HEK293 (cell line): ENCODE measurements at regions not wholly inside any gene's neighbourhood (a gene's known extent, or its start where the extent isn't known, plus 50 kb on each side); places are given as distances from the start of the nearest gene placed in this dataset.

Experiments used
- CTCF ChIA-PET: fragments of 350-600 bp; formaldehyde crosslinking; extraction: SDS; loops from one replicate; lab custom pipeline; 2021; ENCODE audit warnings: antibody characterized with exemption; lab: Yijun Ruan, JAX
- POLR2A ChIA-PET: fragments of 300-600 bp; formaldehyde crosslinking; extraction: SDS; loops from one replicate; lab custom pipeline; 2020; ENCODE audit warnings: antibody characterized with exemption, inconsistent platforms; lab: Yijun Ruan, JAX
- H3K27ac ChIP-seq: fragments of 200-500 bp; sonication (Bioruptor generic); 2 replicates; pipeline ENCODE4 v1.5.1; 2014; ENCODE audit warnings: low read depth, low read length, control low read depth, inconsistent platforms; ENCODE audit errors: extremely low read depth
- H3K36me3 ChIP-seq, 2 experiments: fragments of 200-500 bp in 1 of 2; sonication (Bioruptor generic) in 1 of 2; 1 replicate in 1 of 2; 2 replicates in 1 of 2; pipeline ENCODE4 v1.5.1; 2014 to 2017; ENCODE audit warnings: inconsistent platforms in 2 of 2, low read length in 2 of 2; ENCODE audit not compliant: control insufficient read depth in 2 of 2, insufficient read depth in 1 of 2
- H3K4me1 ChIP-seq: fragments of 200-500 bp; sonication (Bioruptor generic); 2 replicates; pipeline ENCODE4 v1.5.1; 2014; ENCODE audit warnings: mild to moderate bottlenecking, low read length, inconsistent platforms; ENCODE audit not compliant: control insufficient read depth, insufficient read depth
- H3K4me3 ChIP-seq: 2 replicates; pipeline ENCODE4 v1.5.1; 2011; ENCODE audit warnings: low read depth, mild to moderate bottlenecking, control low read depth, low read length, moderate library complexity
- H3K9me3 ChIP-seq: fragments of 200-500 bp; sonication (Bioruptor generic); 2 replicates; pipeline ENCODE4 v1.5.1; 2014; ENCODE audit warnings: low read depth, low read length, inconsistent platforms; ENCODE audit not compliant: control insufficient read depth, insufficient read depth
- BCL6B ChIP-seq: fragments of 450-650 bp; formaldehyde crosslinking; IDR thresholded peaks from 2 replicates; pipeline ENCODE4 v1.5.1; 2017; ENCODE audit warnings: missing biosample characterization, missing genetic modification characterization
- HOXC10 ChIP-seq: sonication (generic); formaldehyde crosslinking; IDR thresholded peaks from 2 replicates; pipeline ENCODE4 v1.8.1; 2023; ENCODE audit warnings: mild to moderate bottlenecking, missing genetic modification reagents
- KLF1 ChIP-seq: fragments of 450-650 bp; formaldehyde crosslinking; IDR thresholded peaks from 2 replicates; pipeline ENCODE4 v1.5.1; 2016; ENCODE audit warnings: missing biosample characterization, missing genetic modification characterization
- KLF17 ChIP-seq: fragments of 450-650 bp; formaldehyde crosslinking; IDR thresholded peaks from 2 replicates; pipeline ENCODE4 v1.5.1; 2016; ENCODE audit warnings: missing biosample characterization, missing genetic modification characterization
- MEIS1 ChIP-seq: sonication (generic); formaldehyde crosslinking; IDR thresholded peaks from 2 replicates; pipeline ENCODE4 v1.8.1; 2022; ENCODE audit warnings: missing genetic modification reagents, mild to moderate bottlenecking, borderline replicate concordance
- OSR2 ChIP-seq: fragments of 450-650 bp; formaldehyde crosslinking; IDR thresholded peaks from 2 replicates; pipeline ENCODE4 v1.5.1; 2016; ENCODE audit warnings: missing biosample characterization, missing genetic modification characterization
- ZBTB1 ChIP-seq: fragments of 450-650 bp; formaldehyde crosslinking; IDR thresholded peaks from 2 replicates; pipeline ENCODE4 v1.5.1; 2016; ENCODE audit warnings: missing biosample characterization, missing genetic modification characterization
- ZBTB11 ChIP-seq: fragments of 450-650 bp; formaldehyde crosslinking; conservative IDR thresholded peaks from 2 replicates; pipeline ENCODE4 v1.5.1; 2016; ENCODE audit warnings: low read depth, missing biosample characterization, missing genetic modification characterization
- ZBTB17 ChIP-seq: fragments of 450-650 bp; formaldehyde crosslinking; IDR thresholded peaks from 2 replicates; pipeline ENCODE4 v1.5.1; 2016; ENCODE audit warnings: missing biosample characterization, missing genetic modification characterization
- ZNF239 ChIP-seq: fragments of 450-650 bp; formaldehyde crosslinking; IDR thresholded peaks from 2 replicates; pipeline ENCODE4 v1.5.1; 2016; ENCODE audit warnings: missing biosample characterization, missing genetic modification characterization
- ZNF24 ChIP-seq: fragments of 450-650 bp; formaldehyde crosslinking; IDR thresholded peaks from 2 replicates; pipeline ENCODE4 v1.5.1; 2016; ENCODE audit warnings: missing biosample characterization, missing genetic modification characterization
- ZNF404 ChIP-seq: fragments of 450-650 bp; formaldehyde crosslinking; IDR thresholded peaks from 2 replicates; pipeline ENCODE4 v1.5.1; 2017; ENCODE audit warnings: missing biosample characterization, missing genetic modification characterization
- ZNF423 ChIP-seq: fragments of 450-650 bp; formaldehyde crosslinking; IDR thresholded peaks from 2 replicates; pipeline ENCODE4 v1.5.1; 2016; ENCODE audit warnings: missing biosample characterization, missing genetic modification characterization
- ZNF624 ChIP-seq: fragments of 450-650 bp; formaldehyde crosslinking; IDR thresholded peaks from 2 replicates; pipeline ENCODE4 v1.5.1; 2017; ENCODE audit warnings: missing biosample characterization, missing genetic modification characterization
- ZSCAN16 ChIP-seq: fragments of 450-650 bp; formaldehyde crosslinking; IDR thresholded peaks from 2 replicates; pipeline ENCODE4 v1.5.1; 2016; ENCODE audit warnings: missing biosample characterization, missing genetic modification characterization
- TF ChIP-seq, protein P1 (sequence below): fragments of 450-650 bp; formaldehyde crosslinking; IDR thresholded peaks from 2 replicates; pipeline ENCODE4 v1.5.1; 2016; ENCODE audit warnings: missing biosample characterization, missing genetic modification characterization
- TF ChIP-seq, protein P2 (sequence below): fragments of 450-650 bp; formaldehyde crosslinking; IDR thresholded peaks from 2 replicates; pipeline ENCODE4 v1.5.1; 2017; ENCODE audit warnings: missing biosample characterization, missing genetic modification characterization
- TF ChIP-seq, protein P3 (sequence below): fragments of 450-650 bp; formaldehyde crosslinking; IDR thresholded peaks from 2 replicates; pipeline ENCODE4 v1.5.1; 2017; ENCODE audit warnings: missing biosample characterization, mild to moderate bottlenecking, missing genetic modification characterization, moderate library complexity

- no peak overlapping the region for H3K4me3 ChIP-seq
- no peaks in the 10 kb centered on the region for H3K4me1 ChIP-seq
- POLR2A ChIA-PET, result no interaction called here
- TF ChIP-seq, protein P1, sequence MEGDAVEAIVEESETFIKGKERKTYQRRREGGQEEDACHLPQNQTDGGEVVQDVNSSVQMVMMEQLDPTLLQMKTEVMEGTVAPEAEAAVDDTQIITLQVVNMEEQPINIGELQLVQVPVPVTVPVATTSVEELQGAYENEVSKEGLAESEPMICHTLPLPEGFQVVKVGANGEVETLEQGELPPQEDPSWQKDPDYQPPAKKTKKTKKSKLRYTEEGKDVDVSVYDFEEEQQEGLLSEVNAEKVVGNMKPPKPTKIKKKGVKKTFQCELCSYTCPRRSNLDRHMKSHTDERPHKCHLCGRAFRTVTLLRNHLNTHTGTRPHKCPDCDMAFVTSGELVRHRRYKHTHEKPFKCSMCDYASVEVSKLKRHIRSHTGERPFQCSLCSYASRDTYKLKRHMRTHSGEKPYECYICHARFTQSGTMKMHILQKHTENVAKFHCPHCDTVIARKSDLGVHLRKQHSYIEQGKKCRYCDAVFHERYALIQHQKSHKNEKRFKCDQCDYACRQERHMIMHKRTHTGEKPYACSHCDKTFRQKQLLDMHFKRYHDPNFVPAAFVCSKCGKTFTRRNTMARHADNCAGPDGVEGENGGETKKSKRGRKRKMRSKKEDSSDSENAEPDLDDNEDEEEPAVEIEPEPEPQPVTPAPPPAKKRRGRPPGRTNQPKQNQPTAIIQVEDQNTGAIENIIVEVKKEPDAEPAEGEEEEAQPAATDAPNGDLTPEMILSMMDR, result no peak
- no peaks in the 10 kb centered on the region for H3K36me3 ChIP-seq
- no peaks in the 10 kb centered on the region for H3K9me3 ChIP-seq
- H3K27ac ChIP-seq, result no peak overlapping the region
- CTCF ChIA-PET, result interaction anchor here (0.6 kb wide), 1 partner anchor 47 kb away, joined by 4 read pairs; no protein-coding TSS in a partner anchor
These were observed 688.2 kb downstream of the QKI start for GRCh38 chr6:164102693-164103092.

DNA sequence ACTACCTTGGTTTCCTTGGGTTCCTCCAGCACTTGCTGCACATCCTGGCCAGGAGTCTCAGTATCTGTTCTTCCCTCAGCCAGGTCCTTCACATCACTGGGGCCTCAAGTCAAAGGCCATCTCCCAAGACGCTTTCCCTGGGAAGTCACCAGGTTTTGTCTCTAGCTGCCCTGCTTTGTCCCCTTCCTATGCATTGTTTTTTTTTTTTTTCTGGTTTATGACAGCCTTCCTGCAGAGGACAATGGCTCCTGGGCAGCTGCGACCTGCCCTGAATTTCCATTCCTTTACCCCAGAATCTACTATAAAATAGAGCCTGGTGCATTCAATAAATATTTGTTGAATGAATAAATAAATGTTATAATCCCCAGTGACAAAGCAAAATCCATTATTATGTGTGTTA is 687.3 kb downstream of the QKI start:
- POLR2A ChIA-PET, result no interaction called here
- no peak overlapping the region for H3K4me3 ChIP-seq
- CTCF ChIA-PET, result interaction anchor here (0.6 kb wide), 1 partner anchor 545 kb away, joined by 3 read pairs; no protein-coding TSS in a partner anchor
- no peak for TF ChIP-seq HOXC10
- no peak for TF ChIP-seq BCL6B (tag by site-specific recombination)
- TF ChIP-seq ZBTB1 (tag by site-specific recombination), result no peak
- TF ChIP-seq ZNF423, result no peak
- TF ChIP-seq ZNF624 (tag by site-specific recombination), result no peak
- TF ChIP-seq ZNF404 (tag by site-specific recombination), result no peak
- TF ChIP-seq, protein P2, sequence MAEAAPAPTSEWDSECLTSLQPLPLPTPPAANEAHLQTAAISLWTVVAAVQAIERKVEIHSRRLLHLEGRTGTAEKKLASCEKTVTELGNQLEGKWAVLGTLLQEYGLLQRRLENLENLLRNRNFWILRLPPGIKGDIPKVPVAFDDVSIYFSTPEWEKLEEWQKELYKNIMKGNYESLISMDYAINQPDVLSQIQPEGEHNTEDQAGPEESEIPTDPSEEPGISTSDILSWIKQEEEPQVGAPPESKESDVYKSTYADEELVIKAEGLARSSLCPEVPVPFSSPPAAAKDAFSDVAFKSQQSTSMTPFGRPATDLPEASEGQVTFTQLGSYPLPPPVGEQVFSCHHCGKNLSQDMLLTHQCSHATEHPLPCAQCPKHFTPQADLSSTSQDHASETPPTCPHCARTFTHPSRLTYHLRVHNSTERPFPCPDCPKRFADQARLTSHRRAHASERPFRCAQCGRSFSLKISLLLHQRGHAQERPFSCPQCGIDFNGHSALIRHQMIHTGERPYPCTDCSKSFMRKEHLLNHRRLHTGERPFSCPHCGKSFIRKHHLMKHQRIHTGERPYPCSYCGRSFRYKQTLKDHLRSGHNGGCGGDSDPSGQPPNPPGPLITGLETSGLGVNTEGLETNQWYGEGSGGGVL (tag by site-specific recombination), result no peak
- no peak for TF ChIP-seq KLF17 (tag by site-specific recombination)
- TF ChIP-seq ZBTB11 (tag by site-specific recombination), result no peak
- no peak for TF ChIP-seq ZSCAN16 (tag by site-specific recombination)
- no peak for TF ChIP-seq ZNF239 (tag by site-specific recombination)
- TF ChIP-seq, protein P3, sequence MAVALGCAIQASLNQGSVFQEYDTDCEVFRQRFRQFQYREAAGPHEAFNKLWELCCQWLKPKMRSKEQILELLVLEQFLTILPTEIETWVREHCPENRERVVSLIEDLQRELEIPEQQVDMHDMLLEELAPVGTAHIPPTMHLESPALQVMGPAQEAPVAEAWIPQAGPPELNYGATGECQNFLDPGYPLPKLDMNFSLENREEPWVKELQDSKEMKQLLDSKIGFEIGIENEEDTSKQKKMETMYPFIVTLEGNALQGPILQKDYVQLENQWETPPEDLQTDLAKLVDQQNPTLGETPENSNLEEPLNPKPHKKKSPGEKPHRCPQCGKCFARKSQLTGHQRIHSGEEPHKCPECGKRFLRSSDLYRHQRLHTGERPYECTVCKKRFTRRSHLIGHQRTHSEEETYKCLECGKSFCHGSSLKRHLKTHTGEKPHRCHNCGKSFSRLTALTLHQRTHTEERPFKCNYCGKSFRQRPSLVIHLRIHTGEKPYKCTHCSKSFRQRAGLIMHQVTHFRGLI (tag by site-specific recombination), result no peak
- no peak for TF ChIP-seq ZNF24 (tag by site-specific recombination)
- no peak for TF ChIP-seq OSR2 (tag by site-specific recombination)
- TF ChIP-seq ZBTB17, result no peak
- no peak for TF ChIP-seq MEIS1 (CRISPR knock-in tag)
- no peak for TF ChIP-seq KLF1 (tag by site-specific recombination)
- TF ChIP-seq, all 188 proteins: peak for 0
- Histone ChIP-seq H3K4me1 (no peaks in the 10 kb centered on the region), H3K36me3 (no peaks in the 10 kb centered on the region), H3K27ac (no peak overlapping the region), H3K9me3 (no peaks in the 10 kb centered on the region)
